Tibial nerve (tissue), 4 donors: ENCODE measurements at regions not wholly inside any gene's neighbourhood (a gene's known extent, or its start where the extent isn't known, plus 50 kb on each side); places are given as distances from the start of the nearest gene placed in this dataset.

Source experiments
- CTCF ChIP-seq, 5 experiments: fragments of 200-600 bp in 3 of 5; fragments of 450-650 bp in 2 of 5; sonication (generic) in 3 of 5; IDR thresholded peaks; one replicate each; pipeline ENCODE4 v1.5.1; 2016 to 2019; ENCODE audit warnings: antibody characterized with exemption in 5 of 5, mild to moderate bottlenecking in 3 of 5, moderate library complexity in 2 of 5
- EP300 ChIP-seq, 2 donors: sonication (generic); formaldehyde crosslinking; IDR thresholded peaks; one replicate each; pipeline ENCODE4 v1.6.1; 2017; ENCODE audit warnings: antibody characterized with exemption in 2 of 2, mild to moderate bottlenecking in 1 of 2
- POLR2A ChIP-seq, 2 donors: fragments of 450-650 bp; IDR thresholded peaks; one replicate each; pipeline ENCODE4 v1.6.1; 2017; ENCODE audit warnings: antibody characterized with exemption in 2 of 2, mild to moderate bottlenecking in 2 of 2, moderate library complexity in 2 of 2

- TF ChIP-seq CTCF (IDR thresholded peaks at IDR 0.05) (no peak), POLR2A (IDR thresholded peaks at IDR 0.05) (no peak), EP300 (IDR thresholded peaks at IDR 0.05) (no peak)
These were observed 54.6 kb downstream of the FOXL1 start for GRCh38 chr16:86632944-86633343.
